HG02973 (cell line): ENCODE measurements at regions not wholly inside any gene's neighbourhood (a gene's known extent, or its start where the extent isn't known, plus 50 kb on each side); places are given as distances from the start of the nearest gene placed in this dataset.
"Not testable (repeated sequence)": the region's sequence is repeated elsewhere in the genome, so short reads cannot be mapped to it uniquely, and the experiment has no call there.

Experiments
- ATAC-seq: cut with Tn5 transposase; IDR thresholded peaks from one replicate; pipeline ENCODE4 v1.9.1; 2021; ENCODE audit warnings: moderate library complexity; ENCODE audit not compliant: unreplicated experiment

DNA sequence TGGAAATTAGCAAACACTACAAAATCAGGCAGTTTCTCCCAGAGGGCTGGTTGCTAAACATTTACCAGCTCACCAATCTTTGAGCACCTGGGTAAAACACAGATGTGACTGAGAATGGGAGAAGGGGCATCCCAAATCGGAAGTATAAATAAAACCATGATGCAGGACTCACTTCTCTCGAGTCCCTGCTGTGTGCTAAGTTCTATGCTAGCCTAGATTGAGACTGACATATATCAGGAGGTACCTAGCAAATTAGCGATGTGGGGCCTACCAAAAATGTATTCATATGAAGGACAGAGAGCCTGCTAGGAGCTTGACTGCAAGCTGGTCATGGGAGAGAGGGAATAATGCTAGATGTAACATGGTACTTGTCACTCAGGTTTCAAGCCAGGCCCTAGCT is 171.9 kb upstream of the PGRMC2 start:
- no peak for ATAC-seq

DNA sequence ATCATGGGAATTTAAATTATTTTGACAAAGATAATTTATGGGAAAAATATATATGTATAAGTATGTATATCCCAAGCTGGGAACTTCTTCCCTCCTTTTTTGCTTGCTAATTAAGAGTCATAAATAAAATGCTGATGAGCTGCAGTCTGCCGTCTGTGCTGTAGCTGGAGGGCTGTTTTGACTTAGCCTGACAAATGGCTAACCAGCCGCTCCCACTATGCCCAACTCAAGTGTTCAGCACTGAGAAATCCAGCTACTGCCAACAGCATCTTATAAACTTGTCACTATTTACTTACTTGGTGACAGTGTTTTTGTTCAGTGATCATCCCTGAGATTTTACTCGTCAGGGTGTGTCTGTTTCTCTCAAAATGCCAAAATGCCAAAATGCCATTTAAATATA is 171.2 kb upstream of the PGRMC2 start:
- no peak for ATAC-seq

DNA sequence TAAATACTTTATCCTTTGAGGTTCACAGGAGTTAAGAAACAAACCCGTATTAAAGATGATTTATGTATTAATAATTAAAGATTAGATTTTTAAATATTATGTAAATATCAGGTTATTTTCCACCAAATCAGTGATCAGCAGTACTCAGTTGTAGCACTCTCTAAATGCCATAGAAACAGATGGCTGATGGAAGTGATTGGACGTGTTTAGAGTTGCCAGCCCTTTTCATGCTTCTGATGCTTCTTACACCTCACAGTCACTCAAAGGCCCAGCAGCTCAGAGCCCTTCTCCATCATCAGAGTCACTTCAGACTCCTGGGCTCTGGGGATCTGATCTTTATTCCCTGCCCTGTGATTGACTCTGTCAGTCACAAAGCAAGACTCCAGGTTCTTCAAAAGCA is 170.1 kb upstream of the PGRMC2 start:
- no peak for ATAC-seq

DNA sequence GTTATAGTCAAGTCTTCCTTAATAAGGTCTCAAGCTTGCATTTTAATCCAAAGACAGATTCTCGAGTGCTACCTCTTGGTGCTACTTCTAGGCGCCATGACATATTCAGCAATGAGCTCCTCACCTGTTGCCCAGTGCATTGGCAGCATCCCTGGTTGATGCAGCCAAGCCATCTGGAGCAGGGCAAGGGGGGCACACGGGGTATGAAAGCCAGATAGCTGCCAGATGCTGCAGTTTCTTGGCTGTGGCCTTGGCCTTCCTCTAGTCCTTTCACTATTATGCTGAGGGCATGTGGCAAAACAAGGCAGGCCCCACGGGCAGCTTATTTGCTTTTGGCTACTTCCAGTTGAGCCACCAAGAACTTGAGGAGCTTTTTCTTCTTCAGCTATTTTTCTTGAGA is 168.6 kb upstream of the PGRMC2 start:
- ATAC-seq = no peak

DNA sequence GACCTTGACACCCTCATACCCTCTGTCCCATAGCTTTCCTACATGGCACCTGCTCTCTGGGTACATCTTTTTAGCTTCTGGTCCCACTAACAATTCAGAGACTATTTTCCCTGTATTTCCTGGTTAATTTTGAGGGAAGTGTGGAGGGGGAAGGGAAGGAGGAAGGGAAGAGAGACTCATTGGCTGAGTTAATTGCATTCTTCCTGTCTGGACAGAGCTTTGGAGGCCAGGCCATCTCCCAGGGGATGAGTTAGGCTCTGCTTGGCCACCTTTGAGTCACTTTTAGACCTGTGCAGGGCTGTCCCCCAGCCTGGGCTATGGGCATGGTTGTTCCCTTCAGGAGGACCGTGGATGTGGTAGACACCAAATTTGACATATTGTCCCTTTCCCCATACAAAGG is 167.9 kb upstream of the PGRMC2 start:
- ATAC-seq = no peak

DNA sequence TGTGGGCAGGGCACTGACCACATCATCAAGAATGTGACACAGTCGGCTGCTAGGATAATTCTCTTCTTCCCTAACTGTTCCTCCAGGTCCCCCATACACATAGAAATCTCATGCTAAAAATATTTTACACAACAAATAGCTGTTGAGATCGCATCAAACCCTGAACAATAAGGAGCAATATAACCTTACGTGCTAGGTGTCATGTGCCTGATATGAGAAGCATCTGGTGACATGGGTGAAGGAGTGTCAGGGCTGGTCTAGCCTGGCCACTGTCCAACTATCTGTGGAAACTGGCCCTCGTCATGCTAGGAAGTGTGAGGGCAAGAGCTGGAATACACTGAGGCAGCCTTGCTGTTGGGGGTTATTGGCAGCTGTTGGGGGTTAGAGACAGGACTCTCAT is 167.3 kb upstream of the PGRMC2 start:
- no peak for ATAC-seq

DNA sequence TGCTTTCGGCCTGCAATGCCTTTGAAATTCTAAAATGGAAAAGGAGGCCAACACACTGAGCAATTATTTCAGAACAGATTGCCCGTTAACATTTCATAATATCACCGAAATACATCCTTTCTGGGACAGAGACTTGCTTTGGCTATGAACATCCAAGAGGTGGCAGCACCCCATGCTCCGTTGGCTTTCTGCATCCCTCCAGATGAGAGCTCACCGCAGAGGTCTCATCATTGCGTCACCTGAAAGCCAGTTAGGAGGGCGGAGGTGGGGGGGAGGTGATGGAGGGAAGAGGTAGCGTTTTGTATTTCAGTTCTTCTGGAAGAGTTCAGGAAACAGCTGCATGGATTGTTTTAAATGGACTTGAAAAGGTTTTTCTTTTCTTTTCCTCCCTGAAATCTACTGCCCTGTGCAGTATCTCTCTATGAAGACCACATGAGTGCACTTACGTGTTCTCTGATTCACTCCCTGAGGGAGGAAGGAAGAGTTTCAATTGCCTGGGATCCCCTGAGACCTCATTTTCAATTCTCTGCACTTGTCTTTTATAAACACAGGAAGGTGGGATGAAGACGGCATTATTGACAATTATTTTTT is 166.8 kb upstream of the PGRMC2 start:
- ATAC-seq = peak; percentile 99

DNA sequence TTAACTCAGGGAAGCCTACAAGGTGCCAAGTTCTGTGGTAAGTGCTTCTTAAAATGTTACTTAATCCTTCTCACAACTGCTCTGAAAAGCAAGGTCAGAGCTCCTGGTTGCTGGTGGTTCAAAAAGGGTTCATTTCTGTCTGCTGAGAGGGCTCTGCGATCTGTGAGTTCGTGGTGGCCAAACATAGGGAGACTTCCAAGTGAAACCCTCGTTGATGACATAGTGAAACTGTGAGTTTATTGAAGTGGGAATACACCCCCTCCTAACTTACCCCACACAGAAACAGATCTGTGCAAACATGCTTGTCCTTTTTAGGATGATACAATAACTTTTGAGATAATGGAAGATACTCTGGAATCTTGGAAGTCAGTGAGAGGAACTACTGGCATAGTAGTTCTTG is 164.8 kb upstream of the PGRMC2 start:
- ATAC-seq = no peak

DNA sequence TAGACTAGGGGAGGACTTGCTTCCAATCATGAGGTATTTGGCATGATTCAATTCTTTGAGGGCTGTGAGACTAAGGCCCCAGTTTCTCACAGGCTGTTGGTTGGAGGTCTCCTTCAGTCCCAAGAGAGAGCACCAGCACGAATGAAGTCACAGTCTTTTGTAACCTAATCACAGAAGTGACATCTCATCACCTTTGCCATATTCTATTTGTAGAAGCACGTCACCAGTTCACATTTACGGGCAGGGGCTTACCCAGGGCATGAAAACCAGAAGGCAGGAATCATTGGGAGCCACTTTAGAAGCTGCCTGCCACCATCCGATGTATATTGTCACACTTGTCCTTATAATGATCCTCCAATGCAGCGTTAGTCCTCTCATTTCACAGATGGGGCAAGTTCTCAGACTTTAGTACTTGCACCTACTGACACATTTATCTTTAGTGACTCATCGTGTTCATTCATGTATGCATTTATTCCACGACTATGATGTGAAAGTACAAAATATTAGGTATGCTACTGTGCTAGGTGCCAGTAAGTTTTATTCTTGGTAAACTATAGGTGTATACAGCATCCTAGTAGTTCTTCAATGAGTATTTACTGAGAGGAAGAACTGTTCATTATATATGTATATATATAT is 163.8 kb upstream of the PGRMC2 start:
- ATAC-seq = no peak

DNA sequence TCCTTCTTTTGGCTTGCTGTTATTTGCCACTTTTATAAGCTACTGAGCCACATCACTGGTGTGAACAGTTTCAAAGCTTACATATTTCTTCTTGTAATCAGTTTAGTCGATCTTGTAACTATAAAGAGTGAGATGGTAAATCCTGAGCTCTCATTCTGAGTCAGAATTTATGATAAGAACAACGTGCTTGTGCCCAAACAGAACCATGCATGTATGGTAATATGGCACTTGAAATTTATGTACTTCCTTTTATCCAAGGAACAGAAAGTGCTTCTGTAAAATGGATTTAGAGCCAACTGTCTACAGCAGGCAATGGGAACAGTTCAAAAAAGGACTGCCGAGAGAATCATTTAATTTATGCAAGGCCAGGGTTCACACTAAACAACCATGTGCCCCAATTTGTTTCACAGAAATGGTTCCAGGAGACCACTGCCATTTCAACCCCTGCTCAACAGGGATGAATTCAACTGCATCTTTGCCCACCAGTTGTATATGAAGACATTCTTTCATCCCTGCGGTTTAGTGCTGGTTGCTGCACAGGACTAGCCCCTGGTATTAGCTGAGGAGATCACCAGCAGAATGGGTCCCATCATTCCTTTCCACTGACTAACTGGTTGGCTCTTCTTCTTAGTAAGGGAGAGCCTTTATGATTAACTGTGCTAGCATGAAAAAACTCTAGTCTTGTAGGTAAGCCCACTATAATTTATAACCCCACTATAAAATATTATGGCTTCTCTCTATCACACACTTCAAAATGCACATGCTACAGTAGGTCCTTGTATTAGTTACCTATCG is 162.9 kb upstream of the PGRMC2 start:
- no peak for ATAC-seq

DNA sequence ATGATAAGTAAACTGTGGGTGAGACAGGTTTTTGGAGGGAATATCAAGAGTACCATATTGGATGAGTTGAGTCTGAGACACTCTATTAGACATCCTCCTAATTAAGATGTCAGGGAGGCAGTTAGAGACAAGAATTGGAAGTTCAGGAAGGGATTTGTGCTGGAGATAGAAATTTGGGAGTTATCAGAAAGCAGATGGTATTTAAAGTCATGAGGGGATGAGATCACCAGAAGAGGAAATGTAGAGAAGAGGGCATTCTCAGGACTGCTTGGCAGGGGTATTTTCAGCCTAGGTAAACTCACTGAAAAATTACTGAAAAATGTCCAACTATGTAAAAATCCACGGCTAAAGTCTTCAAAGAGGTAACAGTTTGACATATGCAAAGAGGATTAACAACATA is 161.6 kb upstream of the PGRMC2 start:
- no peak for ATAC-seq

DNA sequence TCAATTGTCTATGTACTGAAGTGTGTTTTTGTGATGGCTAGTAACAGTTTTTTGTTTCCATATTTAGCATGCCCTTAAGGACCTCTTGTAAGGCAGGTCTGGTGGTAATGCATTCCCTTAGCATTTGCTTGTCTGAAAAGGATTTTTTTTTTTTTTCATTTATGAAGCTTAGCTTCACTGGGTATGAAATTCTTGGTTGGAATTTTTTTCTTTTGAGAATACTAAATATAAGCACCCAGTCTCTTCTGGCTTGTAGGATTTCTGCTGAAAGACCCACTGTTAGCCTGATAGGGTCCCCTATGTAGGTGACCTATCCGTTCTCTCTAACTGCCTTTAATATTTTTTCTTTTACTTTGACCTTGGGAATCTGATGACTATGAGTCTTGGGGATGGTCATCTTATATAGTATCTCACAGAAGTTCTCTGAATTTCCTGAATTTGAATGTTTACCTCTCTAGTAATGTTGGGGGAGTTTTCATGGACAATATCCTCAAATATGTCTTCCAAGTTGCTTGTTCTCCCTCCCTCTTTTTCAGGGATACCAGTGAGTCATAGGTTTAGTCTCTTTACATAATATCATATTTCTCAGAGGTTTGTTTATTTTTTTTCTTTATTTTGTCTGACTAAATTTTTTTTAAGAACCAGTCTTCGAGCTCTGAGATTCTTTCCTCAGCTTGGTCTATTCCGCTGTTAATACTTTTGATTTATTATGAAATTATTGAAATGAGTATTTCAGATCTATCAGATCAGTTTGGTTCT is 157.1 kb upstream of the PGRMC2 start:
- no peak for ATAC-seq

DNA sequence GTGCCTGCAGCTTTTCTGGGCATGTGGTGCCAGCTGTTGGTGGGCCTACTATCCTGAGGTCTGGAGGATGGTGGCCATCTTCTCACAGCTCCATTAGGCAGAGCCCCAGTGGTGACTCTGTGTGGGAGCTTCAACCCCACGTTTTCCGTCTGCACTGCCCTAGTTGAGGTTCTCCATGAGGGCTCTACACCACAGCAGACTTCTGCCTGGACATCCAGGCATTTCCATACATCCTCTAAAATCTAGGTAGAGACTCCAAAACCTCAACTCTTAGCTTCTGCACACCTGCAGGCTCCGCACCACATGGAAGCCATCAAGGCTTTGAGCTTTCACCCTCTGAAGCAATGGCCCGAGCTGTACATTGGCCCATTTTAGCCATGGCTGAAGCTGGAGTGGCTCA is 153.3 kb upstream of the PGRMC2 start:
- ATAC-seq = no peak

DNA sequence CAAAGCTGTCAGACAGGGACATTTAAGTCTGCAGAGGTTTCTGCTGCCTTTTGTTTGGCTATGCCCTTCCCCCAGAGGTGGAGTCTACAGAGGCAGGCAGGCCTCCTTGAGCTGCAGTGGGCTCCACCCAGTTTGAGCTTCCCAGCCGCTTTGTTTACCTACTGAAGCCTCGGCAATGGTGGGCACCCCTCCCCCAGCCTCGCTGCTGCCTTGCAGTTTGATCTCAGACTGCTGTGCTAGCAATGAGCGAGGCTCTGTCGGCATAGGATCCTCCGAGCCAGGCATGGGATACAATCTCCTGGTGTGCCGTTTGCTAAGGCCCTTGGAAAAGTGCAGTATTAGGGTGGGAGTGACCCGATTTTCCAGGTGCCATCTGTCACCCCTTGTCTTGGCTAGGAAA is 149.4 kb upstream of the PGRMC2 start:
- not testable (repeated sequence) for ATAC-seq

DNA sequence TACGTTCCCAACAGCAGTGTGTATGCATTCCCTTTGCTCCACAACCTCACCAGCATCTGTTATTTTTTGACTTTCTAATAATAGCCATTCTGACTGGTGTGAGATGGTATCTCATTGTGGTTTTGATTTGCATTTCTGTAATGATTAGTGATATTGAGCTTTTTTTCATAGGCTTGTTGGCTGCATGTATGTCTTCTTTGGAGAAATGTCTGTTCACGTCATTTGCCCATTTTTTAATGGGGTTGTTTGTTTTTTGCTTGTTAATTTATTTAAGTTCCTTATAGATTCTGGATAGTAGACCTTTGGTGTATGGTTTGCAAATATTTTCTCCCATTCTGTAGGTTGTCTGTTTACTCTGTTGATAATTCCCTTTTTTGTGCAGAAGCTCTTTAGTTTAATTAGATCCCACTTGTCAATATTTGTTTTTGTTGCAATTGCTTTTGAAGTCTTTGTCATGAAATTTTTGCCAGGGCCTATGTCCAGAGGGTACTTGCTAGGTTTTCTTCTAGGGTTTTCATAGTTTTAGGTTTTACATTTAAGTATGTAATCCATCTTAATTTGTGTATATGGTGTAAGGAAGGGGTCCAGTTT is 141.5 kb upstream of the PGRMC2 start:
- not testable (repeated sequence) for ATAC-seq

DNA sequence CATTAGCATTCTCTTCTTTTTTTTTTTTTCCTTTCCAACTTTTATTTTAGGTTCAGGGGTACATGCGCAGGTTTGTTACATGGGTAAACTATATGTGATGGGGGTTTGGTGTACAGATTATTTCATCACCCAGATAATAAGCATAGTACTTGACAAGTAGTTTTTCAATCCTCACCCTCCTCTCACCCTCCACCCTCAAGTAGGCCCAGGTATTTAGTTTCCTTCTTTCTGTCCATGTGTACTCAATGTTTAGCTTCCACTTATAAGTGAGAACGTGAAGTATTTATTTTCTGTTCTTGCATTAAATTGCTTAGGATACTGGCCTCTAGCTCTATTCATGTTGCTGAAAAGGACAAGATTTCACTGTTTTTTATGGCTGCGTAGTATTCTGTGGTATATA is 140.8 kb upstream of the PGRMC2 start:
- no peak for ATAC-seq

DNA sequence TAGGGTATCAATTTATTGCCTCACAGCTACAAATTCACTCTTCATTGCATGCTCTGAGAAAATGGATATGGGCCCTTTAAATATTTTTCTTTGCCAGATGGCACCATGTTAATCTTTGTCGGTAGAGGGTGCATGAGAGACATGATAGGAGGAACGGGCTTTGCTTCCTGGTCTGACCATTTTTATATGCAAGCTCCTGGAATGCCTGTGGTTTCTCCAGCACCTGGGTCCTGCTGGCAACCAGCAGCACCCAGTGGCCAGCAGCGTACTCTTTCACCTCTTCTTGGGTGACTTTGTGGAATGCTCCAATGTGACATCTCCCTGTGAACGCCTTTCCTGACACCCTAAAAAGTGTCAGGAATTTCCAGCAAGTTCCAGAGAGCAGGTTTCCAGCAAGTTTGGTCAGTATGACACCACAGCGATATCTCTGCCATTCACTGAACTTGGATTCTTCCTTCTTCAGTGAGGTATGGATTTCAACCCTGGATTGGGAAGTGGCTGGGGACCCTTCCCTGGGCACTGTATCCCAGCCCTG is 140.3 kb upstream of the PGRMC2 start:
- no peak for ATAC-seq

DNA sequence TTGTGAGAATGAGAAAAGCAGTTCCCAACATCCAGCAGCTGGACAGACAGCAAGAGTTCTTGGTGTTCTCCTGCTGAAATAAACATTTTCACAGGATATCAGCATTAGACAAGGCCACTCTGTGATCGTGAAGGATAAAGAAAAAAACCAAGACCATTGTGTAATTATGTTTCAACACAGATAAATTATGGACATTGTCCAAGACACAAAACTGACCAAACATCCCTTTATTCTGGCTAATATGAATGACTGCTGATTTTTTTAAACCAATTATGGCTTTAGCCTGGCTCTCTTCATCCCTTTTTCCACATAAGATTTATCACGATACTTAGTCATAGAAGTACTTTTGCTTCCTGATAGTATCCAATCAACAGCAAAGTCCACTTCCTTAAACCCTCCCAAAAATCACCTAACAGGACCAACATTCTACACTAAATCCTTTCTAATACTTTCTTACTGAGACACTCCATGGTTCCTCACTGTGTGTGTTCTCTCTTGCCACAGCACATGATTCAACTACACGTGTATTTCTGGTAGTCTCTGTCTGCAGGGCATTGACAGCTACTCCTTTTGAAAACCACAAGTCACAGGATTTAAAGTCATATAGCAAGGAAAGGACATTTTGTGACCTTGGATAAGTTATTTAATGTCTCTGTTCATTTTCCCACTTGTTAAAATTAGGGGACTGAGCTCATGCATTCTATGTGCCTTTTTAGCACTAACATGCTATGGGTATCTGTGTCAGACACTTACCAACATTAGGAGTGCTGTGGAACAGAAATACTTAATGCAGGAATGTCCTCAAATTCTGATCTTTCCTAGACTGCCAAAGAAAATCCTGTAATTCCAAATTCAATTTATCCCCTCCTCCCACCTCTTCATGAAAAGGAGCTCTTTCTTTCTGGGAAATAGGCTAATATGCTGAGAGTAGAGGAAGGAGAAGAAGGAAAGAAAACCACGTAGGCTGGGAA is 137.2 kb upstream of the PGRMC2 start:
- ATAC-seq = no peak

DNA sequence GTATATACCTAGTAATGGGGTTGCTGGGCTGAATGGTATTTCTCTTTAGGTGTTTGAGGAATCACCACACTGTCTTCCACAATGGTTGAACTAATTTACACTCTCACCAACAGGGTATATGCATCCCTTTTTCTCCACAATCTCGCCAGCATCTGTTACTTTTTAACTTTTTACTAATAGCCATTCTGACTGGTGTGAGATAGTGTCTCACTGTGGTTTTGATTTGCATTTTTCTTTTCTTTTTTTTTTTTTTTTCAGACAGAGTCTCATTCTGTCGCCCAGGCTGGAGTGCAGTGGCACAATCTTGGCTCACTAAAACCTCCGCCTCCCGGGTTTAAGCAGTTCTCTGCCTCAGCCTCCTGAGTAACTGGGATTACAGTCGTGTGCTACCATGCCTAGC is 134.7 kb upstream of the PGRMC2 start:
- not testable (repeated sequence) for ATAC-seq

DNA sequence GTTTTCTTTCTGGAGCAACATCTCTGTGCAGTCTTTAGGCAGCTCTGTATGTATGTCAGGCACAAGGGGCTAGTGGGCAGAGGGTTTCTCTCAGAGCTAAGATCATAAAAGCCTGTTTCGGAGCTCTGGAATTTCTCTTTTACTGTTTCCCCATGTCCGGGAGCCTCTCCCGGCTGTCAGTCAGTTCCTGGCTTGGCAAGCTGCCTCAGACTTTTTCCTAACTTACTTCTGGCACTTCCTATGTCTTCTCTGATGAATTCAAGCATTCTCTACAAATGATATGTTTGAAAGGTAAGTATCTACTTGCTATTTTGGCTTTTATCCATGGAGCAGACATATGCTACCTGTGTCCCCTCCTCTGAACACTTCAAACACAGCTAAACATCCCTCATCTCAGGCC is 129.3 kb upstream of the PGRMC2 start:
- no peak for ATAC-seq
